Activated naive CD8-positive, alpha-beta T cell treated with anti-CD3 and anti-CD28 coated beads, Interleukin-2, amount 10 ng/mL, durations not matched to agents 7 days and 5 days (primary cell): ENCODE measurements at regions not wholly inside any gene's neighbourhood (a gene's known extent, or its start where the extent isn't known, plus 50 kb on each side); places are given as distances from the start of the nearest gene placed in this dataset.

Experiments used
- ATAC-seq: fragments of 150-1000 bp; cut with Tn5 transposase; one replicate; pipeline ENCODE4 v1.10.0; 2021; ENCODE audit warnings: low read depth, moderate library complexity
- POLR2A ChIA-PET: fragments of 350-600 bp; sonication (Branson Sonifier 250); formaldehyde crosslinking; loops from one replicate; lab custom pipeline; 2021; ENCODE audit warnings: antibody characterized with exemption; lab: Charles Lee
- DNase-seq: peaks from one replicate; pipeline ENCODE4 v3.0.0; 2021
- H3K27ac Mint-ChIP-seq: one replicate; pipeline ENCODE4 v1.8.0; 2022; ENCODE audit warnings: mild to moderate bottlenecking, mixed read lengths
- H3K27me3 Mint-ChIP-seq: one replicate; pipeline ENCODE4 v1.8.0; 2022; ENCODE audit warnings: mild to moderate bottlenecking, moderate library complexity, mixed read lengths
- H3K36me3 Mint-ChIP-seq: one replicate; pipeline ENCODE4 v1.8.0; 2021; ENCODE audit warnings: mild to moderate bottlenecking, mixed read lengths
- H3K4me1 Mint-ChIP-seq: one replicate; pipeline ENCODE4 v1.8.0; 2021; ENCODE audit warnings: mixed read lengths
- H3K4me3 Mint-ChIP-seq: one replicate; pipeline ENCODE4 v1.8.0; 2022; ENCODE audit warnings: mild to moderate bottlenecking, moderate library complexity, mixed read lengths
- H3K9me3 Mint-ChIP-seq: one replicate; pipeline ENCODE4 v1.8.0; 2021; ENCODE audit warnings: mixed read lengths

DNA sequence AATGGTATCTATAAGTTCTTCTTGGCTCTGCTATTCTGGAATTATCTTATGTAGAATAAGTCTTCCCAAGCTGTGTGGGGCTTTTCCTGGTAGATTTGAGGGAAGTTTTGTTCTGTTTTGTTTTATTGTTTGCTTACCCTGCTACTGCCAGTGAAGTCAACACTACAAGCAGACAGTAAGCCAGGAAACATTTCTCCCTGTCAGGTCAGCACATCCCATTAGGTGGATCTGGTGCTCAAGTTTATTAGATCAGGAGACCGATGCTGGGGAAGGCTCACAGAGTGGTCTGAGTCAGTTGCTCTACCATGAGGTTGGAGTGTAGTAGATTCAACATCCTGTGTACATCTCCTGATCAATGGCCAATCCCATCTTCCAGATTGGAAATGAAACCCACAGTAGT is 79.1 kb downstream of the ADRB2 start:
- POLR2A ChIA-PET: no interaction called here

DNA sequence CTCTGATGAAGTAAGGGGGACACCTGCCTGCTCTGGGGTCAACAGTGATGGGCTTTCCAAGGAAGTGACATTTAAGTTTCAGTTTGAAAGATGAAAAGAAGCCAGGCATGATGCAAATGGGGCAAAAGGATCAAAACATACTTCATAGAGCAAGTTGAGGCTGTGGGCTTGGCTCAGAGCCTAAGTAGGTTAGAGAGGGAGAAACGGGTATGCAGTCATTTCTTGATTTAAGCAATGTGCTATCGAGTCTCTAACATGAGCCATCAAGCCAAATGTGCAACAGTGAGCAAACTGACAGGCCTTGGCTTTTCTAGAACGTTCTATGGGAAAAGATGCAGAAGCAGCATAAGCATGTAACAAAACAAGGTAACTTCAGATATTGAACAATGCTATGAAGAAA is 80.6 kb downstream of the ADRB2 start:
- Mint-ChIP-seq H3K36me3 (no peaks in the 10 kb centered on the region), H3K27ac (no peak overlapping the region), H3K27me3 (peaks cover 2% of the 10 kb centered on the region), H3K9me3 (no peaks in the 10 kb centered on the region), H3K4me1 (peaks cover 5% of the 10 kb centered on the region), H3K4me3 (no peak overlapping the region)
- DNase-seq: no peak
- ATAC-seq: no peak
- POLR2A ChIA-PET: no interaction called here

More for the DNA sequence above, 79.1 kb downstream of the ADRB2 start:
- Mint-ChIP-seq H3K9me3 (no peaks in the 10 kb centered on the region), H3K27me3 (peaks cover 2% of the 10 kb centered on the region), H3K27ac (no peak overlapping the region), H3K4me3 (no peak overlapping the region), H3K4me1 (peaks cover 4% of the 10 kb centered on the region), H3K36me3 (no peaks in the 10 kb centered on the region)
- no peak for ATAC-seq
- DNase-seq: no peak

DNA sequence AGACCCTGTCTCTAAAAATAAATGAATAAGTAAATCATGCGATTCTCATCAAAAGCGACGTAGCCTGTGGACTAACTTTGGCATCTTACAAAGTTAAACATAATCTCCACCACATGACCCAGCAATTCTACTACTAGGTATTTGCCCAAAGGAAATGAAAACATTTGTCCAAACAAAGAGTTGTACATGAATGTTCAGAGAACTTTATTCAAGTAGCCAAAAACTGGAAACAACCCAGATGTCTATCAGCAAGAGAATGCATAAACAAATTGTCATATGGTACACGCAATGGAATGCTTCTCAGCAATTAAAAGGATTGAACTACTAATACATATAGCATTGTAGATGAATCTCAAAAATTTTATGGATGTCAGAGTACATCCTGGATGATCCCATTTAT is 82.6 kb downstream of the ADRB2 start:
- peaks cover 5% of the 10 kb centered on the region for H3K4me1 Mint-ChIP-seq
- DNase-seq: no peak
- no peak overlapping the region for H3K27ac Mint-ChIP-seq
- H3K36me3 Mint-ChIP-seq: no peaks in the 10 kb centered on the region
- no peak for ATAC-seq
- no peak overlapping the region for H3K4me3 Mint-ChIP-seq
- no peaks in the 10 kb centered on the region for H3K9me3 Mint-ChIP-seq
- peaks cover 2% of the 10 kb centered on the region for H3K27me3 Mint-ChIP-seq
- POLR2A ChIA-PET: no interaction called here

DNA sequence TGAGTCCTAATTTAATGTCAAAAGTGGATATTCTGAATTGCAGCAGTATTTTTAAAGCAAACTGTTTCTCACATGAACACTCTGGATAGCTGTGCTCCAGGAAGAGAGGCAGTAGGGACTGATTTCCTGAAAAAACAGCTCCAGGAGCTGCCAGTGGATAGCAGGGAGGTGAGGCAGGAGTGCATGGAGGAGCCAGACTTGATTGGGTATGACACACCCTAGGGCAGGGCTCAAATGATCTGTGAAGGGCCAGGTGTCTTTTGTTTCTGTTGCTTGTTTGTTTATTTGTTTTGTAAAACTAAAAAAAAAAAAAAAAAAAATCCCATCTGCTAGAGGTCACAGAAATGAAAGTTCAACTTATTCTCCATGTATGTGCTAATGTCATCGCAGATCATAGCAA is 83.4 kb downstream of the ADRB2 start:
- peaks cover 5% of the 10 kb centered on the region for H3K4me1 Mint-ChIP-seq
- no peaks in the 10 kb centered on the region for H3K9me3 Mint-ChIP-seq
- peaks cover 2% of the 10 kb centered on the region for H3K27me3 Mint-ChIP-seq
- H3K27ac Mint-ChIP-seq: no peak overlapping the region
- H3K36me3 Mint-ChIP-seq: no peaks in the 10 kb centered on the region
- DNase-seq (no peak), ATAC-seq (no peak)
- POLR2A ChIA-PET: no interaction called here
- no peak overlapping the region for H3K4me3 Mint-ChIP-seq

DNA sequence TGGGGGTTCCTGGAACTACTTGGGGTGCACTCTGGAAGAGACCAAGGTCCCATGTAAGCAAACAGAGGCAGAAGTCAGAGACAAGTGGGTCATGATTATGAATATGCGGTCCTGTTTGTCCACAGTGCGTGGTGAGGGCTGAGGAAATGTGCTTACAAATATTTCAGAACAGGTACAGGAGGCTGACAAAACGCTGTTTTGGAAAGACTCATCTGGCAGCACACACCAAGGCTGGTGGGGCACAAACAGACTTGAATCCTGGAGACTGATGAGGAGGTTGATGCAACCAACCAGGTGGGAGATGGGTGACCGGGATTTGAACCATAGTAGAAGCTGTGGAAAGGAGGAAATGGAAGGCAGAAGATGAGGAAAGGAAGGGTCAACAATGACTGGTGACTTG is 83.8 kb downstream of the ADRB2 start:
- H3K36me3 Mint-ChIP-seq: no peaks in the 10 kb centered on the region
- H3K4me3 Mint-ChIP-seq: no peak overlapping the region
- no peak overlapping the region for H3K27ac Mint-ChIP-seq
- POLR2A ChIA-PET: no interaction called here
- H3K27me3 Mint-ChIP-seq: peaks cover 2% of the 10 kb centered on the region
- peaks cover 5% of the 10 kb centered on the region for H3K4me1 Mint-ChIP-seq
- DNase-seq (no peak), ATAC-seq (no peak)
- H3K9me3 Mint-ChIP-seq: no peaks in the 10 kb centered on the region

DNA sequence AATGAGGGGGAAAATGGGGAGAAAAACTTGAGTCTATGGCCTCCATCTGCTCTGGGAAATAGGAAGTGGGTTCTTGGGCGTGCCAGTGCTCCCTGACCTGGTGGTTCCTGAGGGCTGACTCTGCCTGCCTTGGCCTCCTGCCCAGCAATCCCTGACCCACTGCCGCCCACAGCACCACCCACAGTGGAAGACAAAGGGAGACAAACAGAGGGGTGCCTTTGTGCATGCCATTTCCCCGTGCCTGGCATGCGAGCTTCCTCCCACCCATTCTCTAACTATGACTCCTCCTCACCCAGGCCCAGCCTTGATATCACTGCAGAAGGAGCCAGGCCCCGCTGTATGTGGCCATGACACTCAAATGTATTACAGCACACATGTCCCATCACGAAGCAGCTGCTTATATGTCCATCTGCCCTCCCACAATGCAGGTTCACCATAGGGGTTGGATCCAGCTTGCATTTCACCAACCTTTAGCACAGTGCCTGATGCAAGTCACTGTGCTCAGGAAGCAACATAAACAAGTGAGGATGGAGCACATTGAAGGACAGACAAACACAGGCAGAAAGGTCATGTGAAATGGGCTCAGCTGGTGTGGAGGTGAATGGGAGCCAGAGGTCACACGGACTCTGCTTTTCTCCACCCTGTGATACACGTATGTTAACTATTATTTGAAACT is 84.4 kb downstream of the ADRB2 start:
- ATAC-seq: no peak
- Mint-ChIP-seq H3K9me3 (no peaks in the 10 kb centered on the region), H3K27me3 (peaks cover 2% of the 10 kb centered on the region), H3K4me1 (peaks cover 5% of the 10 kb centered on the region), H3K4me3 (no peak overlapping the region), H3K36me3 (no peaks in the 10 kb centered on the region), H3K27ac (no peak overlapping the region)
- no peak for DNase-seq
- POLR2A ChIA-PET: no interaction called here

DNA sequence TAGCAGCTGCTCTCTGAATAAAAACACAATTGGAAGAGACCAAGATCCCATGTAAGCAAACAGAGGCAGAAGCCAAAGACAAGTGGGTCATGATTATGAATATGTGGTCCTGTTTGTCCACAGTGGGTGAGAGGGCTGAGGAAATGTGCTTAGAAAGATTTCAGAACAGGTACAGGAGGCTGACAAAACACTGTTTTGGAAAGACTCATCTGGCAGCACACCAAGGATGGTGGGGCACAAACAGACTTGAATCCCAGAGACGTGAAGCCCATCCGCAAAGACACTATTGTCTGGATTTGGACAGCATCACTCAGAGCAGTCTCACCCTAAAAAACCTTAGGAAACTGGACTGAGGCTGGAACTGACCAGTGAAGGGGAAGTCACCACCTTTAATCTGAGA is 85.0 kb downstream of the ADRB2 start:
- Mint-ChIP-seq H3K27me3 (peaks cover 2% of the 10 kb centered on the region), H3K9me3 (no peaks in the 10 kb centered on the region), H3K27ac (no peak overlapping the region), H3K4me1 (peaks cover 5% of the 10 kb centered on the region), H3K4me3 (no peak overlapping the region), H3K36me3 (no peaks in the 10 kb centered on the region)
- POLR2A ChIA-PET: no interaction called here
- ATAC-seq (no peak), DNase-seq (no peak)

DNA sequence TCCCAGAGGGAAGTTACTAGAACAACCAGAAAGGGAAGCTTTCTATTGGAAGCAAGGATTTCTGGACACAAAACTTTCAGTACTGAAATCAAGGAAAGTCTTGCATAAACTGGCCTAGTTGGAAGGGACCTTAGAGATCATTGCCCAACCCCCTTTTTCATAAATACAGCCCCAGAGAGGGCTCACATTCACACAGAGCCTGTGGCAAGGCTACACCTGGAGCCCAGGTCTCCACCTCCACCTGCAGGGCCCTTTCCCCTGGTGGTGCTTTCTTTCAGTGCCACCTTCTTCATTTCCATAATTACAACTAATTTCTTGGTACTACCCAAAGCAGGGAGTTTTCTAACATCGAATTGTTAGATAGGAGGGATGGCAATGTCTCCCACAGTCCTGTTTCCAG is 85.7 kb downstream of the ADRB2 start:
- Mint-ChIP-seq H3K27me3 (peaks cover 2% of the 10 kb centered on the region), H3K9me3 (no peaks in the 10 kb centered on the region)

DNA sequence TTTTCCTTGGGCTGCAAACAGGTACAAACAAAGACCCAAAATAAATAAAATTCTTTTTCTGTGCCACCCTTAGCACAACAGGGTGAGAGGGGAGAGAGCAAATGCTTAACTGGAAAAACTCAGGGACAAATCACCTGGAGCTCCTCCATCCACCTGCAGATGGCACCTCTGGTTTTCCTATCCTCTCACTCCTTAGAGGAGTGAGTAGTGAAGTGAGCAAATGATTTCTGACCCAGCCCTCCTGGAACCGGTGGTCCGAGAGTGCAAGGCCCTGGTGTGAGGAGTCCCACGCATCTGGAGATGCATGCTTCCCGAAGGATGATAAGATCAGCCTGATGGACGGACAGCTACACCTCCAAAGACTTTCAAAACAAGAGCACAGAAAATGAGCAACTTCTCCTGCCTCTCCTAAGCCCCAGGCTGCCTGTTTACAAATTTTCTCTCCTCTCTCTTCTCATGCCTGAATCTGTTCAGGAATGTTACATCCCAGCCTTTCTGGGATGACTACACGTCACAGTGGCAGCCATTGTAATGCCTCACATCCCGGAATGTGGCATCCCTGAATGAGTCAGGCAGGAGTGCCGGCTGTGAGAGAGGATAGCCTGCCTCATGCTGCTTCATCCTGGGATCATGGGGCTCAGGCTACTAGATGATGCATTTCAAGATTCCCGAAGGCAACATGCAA is 86.4 kb downstream of the ADRB2 start:
- Mint-ChIP-seq H3K9me3 (no peaks in the 10 kb centered on the region), H3K4me3 (no peak overlapping the region), H3K27me3 (peaks cover 3% of the 10 kb centered on the region), H3K36me3 (no peaks in the 10 kb centered on the region), H3K4me1 (peaks cover 5% of the 10 kb centered on the region), H3K27ac (no peak overlapping the region)
- DNase-seq (no peak), ATAC-seq (no peak)
- POLR2A ChIA-PET: no interaction called here

More for the DNA sequence above, 85.7 kb downstream of the ADRB2 start:
- H3K4me3 Mint-ChIP-seq: no peak overlapping the region
- H3K4me1 Mint-ChIP-seq: peaks cover 5% of the 10 kb centered on the region
- POLR2A ChIA-PET: no interaction called here
- ATAC-seq (no peak), DNase-seq (no peak)
- H3K36me3 Mint-ChIP-seq: no peaks in the 10 kb centered on the region
- H3K27ac Mint-ChIP-seq: no peak overlapping the region

DNA sequence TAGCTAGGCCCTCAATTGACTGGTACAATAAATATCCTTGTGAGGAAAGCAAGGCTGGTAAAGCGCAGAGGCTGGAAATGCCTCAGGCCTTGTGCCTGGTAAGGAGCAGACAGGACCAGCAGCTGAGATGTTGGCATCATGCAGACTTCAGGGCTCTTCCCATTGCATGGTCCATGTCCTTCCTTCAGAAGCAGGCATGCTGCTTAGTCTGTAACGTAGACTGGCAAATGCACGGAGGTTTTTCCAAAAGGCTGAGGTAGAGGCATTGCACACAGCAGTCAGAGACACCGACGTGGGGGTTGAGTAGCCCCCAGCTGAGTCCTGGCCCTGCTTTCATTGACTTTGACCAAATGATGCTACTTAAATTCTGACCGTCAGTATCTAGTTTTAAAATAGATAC is 87.1 kb downstream of the ADRB2 start:
- H3K36me3 Mint-ChIP-seq: no peaks in the 10 kb centered on the region
- H3K9me3 Mint-ChIP-seq: no peaks in the 10 kb centered on the region
- H3K27ac Mint-ChIP-seq: no peak overlapping the region
- H3K27me3 Mint-ChIP-seq: peaks cover 3% of the 10 kb centered on the region
- H3K4me3 Mint-ChIP-seq: no peak overlapping the region
- POLR2A ChIA-PET: no interaction called here
- no peak for ATAC-seq
- peaks cover 5% of the 10 kb centered on the region for H3K4me1 Mint-ChIP-seq
- no peak for DNase-seq

DNA sequence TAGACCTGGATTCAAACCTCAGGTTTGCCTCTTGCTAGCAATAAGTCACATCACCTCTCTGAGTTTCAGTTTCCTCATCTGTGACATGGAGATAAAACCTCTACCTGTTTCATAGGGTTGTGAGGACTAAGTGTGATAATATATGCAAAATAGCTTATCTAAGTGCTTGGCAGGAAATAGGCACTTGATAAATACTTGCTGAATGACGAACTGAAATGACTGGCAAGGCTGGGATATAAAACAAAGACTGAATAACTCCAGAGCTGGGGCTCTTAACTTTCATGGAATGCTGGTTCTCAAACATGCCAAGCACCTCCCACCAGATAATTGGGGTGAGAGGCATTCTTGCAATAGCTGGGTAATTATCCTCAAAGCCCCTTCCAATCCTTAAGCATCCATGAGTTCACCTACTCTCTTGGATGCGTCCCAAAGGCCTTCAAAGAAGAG is 87.6 kb downstream of the ADRB2 start:
- no peak overlapping the region for H3K27ac Mint-ChIP-seq
- DNase-seq (no peak), ATAC-seq (no peak)
- H3K4me3 Mint-ChIP-seq: no peak overlapping the region
- POLR2A ChIA-PET: no interaction called here
- peaks cover 5% of the 10 kb centered on the region for H3K4me1 Mint-ChIP-seq
- peaks cover 7% of the 10 kb centered on the region for H3K27me3 Mint-ChIP-seq
- H3K9me3 Mint-ChIP-seq: no peaks in the 10 kb centered on the region
- H3K36me3 Mint-ChIP-seq: no peaks in the 10 kb centered on the region

DNA sequence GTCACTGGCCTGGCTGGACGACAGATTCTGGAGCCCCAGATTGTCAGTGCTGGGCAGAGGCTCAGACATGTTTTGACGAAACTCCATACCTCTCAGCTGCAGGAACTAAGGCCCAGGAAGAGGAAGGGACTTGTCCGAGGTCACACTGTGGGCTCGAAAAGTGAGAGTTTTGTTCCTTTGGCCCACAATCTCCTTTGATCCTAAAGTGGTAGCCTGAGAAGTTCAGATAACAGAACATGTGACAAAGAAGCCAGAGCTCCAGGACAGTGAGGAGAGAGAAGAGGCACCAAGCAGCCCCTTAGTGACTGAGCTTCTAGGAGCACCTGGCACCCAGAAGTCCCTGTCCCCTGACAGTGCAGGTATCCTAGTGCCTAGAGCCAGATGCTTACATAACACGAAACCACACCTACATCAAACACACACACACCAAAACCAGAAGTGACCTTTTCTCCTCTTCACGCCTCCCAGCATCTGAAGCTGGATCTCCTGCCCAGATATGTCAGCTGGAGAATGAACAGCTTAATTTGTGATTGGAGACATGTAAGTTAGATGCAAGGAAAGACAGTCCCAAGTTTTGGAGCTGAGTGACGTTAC is 88.9 kb downstream of the ADRB2 start:
- POLR2A ChIA-PET: no interaction called here
- no peak for ATAC-seq
- H3K27me3 Mint-ChIP-seq: peaks cover 12% of the 10 kb centered on the region
- H3K4me1 Mint-ChIP-seq: peaks cover 3% of the 10 kb centered on the region
- H3K36me3 Mint-ChIP-seq: no peaks in the 10 kb centered on the region
- no peaks in the 10 kb centered on the region for H3K9me3 Mint-ChIP-seq
- DNase-seq: no peak
- no peak overlapping the region for H3K4me3 Mint-ChIP-seq
- H3K27ac Mint-ChIP-seq: no peak overlapping the region

DNA sequence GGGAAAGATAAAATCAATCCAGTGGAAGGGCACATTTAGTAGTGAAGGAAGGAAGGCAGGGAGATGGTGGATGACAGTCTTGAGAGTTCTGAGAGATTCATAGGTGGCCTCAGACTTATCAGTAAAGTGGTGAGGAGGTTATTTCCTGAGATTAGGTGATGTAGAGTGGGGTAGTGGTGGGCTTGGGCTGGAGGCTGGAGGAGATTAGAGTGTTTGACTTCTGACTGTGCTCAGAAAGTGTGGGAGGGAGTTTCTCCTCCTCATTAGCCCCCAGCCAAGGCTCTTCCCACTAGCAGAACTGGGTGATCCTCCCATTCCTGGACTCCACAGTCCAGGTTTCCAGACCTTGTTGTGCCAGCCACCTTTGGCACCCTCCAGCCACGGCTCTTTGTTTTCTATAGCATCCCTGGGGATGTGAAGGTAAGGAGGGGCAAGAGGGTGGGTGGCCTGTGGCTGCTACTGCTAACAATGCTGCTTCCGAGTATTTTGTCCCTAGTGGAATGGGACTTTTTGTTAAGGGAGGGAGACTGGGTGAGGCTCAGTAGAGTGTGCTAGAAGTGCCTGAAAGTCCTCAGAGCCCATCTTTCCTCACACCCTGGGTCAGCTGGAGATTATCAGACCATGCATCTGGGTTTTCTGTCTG is 94.4 kb downstream of the ADRB2 start:
- Mint-ChIP-seq H3K4me3 (no peak overlapping the region), H3K27me3 (peaks cover 22% of the 10 kb centered on the region), H3K36me3 (no peaks in the 10 kb centered on the region), H3K9me3 (no peaks in the 10 kb centered on the region), H3K4me1 (no peaks in the 10 kb centered on the region), H3K27ac (no peak overlapping the region)
- no peak for DNase-seq
- no peak for ATAC-seq
- POLR2A ChIA-PET: no interaction called here

DNA sequence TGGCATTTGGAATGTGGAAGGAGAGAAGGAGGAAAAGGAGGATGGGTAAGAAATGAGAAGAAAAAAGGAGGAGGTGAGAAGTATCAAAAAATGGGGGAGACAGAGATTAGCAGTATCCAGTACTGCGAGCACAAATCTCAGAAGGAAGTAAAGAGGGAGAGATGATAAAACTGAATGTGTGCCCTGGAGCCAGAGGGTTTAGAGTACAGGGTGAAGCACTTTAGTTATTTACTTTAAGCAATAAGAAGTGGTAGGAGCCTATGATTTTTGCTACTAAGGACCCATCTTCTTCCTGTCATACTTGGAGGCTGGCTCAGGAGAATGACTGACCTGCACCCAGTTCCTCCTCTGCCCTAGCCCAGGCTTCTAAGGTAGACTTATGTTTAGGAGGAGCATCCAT is 94.9 kb downstream of the ADRB2 start:
- Mint-ChIP-seq H3K4me1 (no peaks in the 10 kb centered on the region), H3K27me3 (peaks cover 22% of the 10 kb centered on the region), H3K4me3 (no peak overlapping the region), H3K9me3 (no peaks in the 10 kb centered on the region), H3K27ac (no peak overlapping the region), H3K36me3 (no peaks in the 10 kb centered on the region)
- ATAC-seq (no peak), DNase-seq (no peak)
- POLR2A ChIA-PET: no interaction called here
